22Rv1 (cell line): ENCODE measurements at regions not wholly inside any gene's neighbourhood (a gene's known extent, or its start where the extent isn't known, plus 50 kb on each side); places are given as distances from the start of the nearest gene placed in this dataset.

Experiments used
- ZFX ChIP-seq: fragments of 450-650 bp; IDR thresholded peaks from 2 replicates; pipeline ENCODE4 v1.6.1; 2017; ENCODE audit warnings: antibody characterized with exemption, borderline replicate concordance
- TF ChIP-seq, protein P1 (sequence below): fragments of 450-650 bp; IDR thresholded peaks from 2 replicates; pipeline ENCODE4 v1.5.1; 2017; ENCODE audit warnings: mild to moderate bottlenecking

DNA sequence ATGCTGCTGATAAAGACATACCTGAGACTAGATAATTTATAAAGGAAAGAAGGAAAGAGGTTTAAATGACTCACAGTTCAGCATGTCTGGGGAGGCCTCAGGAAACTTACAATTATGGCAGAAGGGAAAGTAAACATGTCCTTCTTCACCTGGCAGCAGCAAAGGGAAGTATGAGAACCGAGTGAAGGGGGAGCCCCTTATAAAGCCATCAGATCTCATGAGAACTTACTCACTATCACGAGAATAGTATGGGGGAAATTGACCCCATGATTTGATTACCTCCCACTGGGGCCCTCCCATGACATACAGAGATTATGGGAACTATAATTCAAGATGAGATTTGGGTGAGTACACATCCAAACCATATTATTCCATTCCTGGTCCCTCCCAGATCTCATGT is 154.4 kb downstream of the FASLG start:
- TF ChIP-seq, protein P1, sequence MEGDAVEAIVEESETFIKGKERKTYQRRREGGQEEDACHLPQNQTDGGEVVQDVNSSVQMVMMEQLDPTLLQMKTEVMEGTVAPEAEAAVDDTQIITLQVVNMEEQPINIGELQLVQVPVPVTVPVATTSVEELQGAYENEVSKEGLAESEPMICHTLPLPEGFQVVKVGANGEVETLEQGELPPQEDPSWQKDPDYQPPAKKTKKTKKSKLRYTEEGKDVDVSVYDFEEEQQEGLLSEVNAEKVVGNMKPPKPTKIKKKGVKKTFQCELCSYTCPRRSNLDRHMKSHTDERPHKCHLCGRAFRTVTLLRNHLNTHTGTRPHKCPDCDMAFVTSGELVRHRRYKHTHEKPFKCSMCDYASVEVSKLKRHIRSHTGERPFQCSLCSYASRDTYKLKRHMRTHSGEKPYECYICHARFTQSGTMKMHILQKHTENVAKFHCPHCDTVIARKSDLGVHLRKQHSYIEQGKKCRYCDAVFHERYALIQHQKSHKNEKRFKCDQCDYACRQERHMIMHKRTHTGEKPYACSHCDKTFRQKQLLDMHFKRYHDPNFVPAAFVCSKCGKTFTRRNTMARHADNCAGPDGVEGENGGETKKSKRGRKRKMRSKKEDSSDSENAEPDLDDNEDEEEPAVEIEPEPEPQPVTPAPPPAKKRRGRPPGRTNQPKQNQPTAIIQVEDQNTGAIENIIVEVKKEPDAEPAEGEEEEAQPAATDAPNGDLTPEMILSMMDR: no peak
- TF ChIP-seq ZFX: no peak
